Fibroblast of mammary gland (primary cell): ENCODE measurements at regions not wholly inside any gene's neighbourhood (a gene's known extent, or its start where the extent isn't known, plus 50 kb on each side); places are given as distances from the start of the nearest gene placed in this dataset.
A peak's percentile ranks its signal among the peaks of the same experiment; 100 is the strongest.

ENCODE experiments used
- DNase-seq: peaks from one replicate; pipeline ENCODE4 v3.0.0-alpha.2; 2010; ENCODE audit warnings: low read depth
- H3K4me3 ChIP-seq: 2 replicates; pipeline ENCODE4 v1.5.1; 2011; ENCODE audit warnings: low read depth, mild to moderate bottlenecking, low read length, moderate library complexity; ENCODE audit not compliant: control insufficient read depth
- CTCF ChIP-seq: conservative IDR thresholded peaks from 2 replicates; pipeline ENCODE4 v1.5.1; 2011; ENCODE audit warnings: low read depth, low read length, inconsistent platforms; ENCODE audit not compliant: control insufficient read depth, insufficient read depth

DNA sequence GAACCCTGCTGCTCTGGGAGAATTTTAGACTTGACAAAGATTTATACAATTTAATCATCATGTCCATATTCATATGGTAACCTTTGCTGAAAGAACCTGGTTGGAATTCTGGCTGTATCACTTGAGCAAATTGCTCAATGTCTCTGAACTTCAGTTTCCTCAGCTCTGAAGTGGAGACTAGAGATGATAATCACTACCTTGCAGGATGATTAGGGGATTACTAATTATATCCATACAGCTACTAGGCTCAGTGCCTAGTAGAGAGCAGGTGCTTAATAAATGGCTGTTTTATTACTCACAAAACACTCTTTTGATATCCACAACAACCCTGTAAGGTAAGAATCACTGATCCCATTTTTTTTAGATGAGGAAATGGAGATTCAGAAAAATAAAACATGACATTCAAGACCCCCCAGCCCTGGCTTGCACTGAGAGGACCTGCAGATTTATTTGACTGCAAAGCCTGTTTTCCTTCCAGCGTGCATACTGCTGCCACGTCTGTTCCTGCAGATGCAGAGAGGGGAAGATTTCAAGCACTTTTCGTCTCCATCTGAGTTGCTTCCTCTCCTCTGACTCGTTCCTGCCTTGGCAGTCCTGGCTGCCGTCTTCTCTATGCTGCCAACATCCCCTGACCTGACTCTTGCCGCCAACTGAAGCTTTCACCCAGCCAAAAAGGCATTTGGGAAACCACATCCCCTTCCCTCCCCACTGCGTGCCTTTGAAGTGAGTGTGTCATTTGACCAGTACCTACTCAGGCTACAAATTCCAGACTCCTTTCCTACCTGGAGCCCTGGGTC is 203.0 kb downstream of the PLPP3 start:
- DNase-seq: peak; percentile 60
- TF ChIP-seq CTCF: no peak
- no peak overlapping the region for H3K4me3 ChIP-seq

- TF ChIP-seq CTCF: no peak
- H3K4me3 ChIP-seq: no peak overlapping the region
- DNase-seq: peak; percentile 45
Observed at GRCh38 chr1:56375326-56375804, 204.0 kb downstream of the PLPP3 start.

GRCh38 chr1:56374026-56374974 is 205.1 kb downstream of the PLPP3 start:
- H3K4me3 ChIP-seq: no peak overlapping the region
- no peak for TF ChIP-seq CTCF
- DNase-seq: peak; percentile 44

- TF ChIP-seq CTCF: no peak
- DNase-seq: no peak
- no peak overlapping the region for H3K4me3 ChIP-seq
Observed at GRCh38 chr1:56370513-56370912, 208.8 kb downstream of the PLPP3 start.

- no peak overlapping the region for H3K4me3 ChIP-seq
- no peak for TF ChIP-seq CTCF
- DNase-seq: no peak
Observed at GRCh38 chr1:56363007-56363770, 216.2 kb downstream of the PLPP3 start.

DNA sequence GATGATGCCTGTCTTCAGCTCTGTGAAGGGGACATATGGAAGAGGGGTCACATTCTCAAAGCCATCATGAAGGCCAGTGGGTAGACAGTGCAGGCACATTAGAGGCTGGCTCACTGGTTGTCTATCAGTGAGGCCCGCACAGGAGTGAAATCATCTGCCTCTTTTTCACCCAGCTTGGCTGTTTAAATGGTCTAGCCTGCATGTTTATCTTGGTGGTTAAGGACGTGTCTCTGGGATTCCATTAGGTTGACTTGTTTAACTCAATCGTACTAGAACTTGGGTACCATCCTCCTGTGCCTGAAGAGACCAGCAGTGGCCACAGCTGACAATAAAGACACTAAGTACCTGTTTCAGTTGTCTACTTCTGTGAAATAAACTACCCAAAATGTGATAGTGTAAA is 219.3 kb downstream of the PLPP3 start:
- DNase-seq: no peak
- no peak for TF ChIP-seq CTCF
- H3K4me3 ChIP-seq: no peak overlapping the region
